ENCODE measurements at regions not wholly inside any gene's neighbourhood (a gene's known extent, or its start where the extent isn't known, plus 50 kb on each side); places are given as distances from the start of the nearest gene placed in this dataset.

GRCh38 chr9:12271421-12271891, 421.7 kb upstream of the TYRP1 start:
- ChIA-PET CTCF (no interaction called here), POLR2A (interaction anchor here (0.6 kb wide), 1 partner anchor 117 kb away, joined by 3 read pairs; no protein-coding TSS in a partner anchor)
- no peak overlapping the region for H3K4me3 ChIP-seq (ENCODE audit: low read depth in 2 of 2, low read length in 2 of 2)
- H3K27ac ChIP-seq (ENCODE audit: low read length): no peak overlapping the region
- ATAC-seq: no peak
- H3K4me1 ChIP-seq (ENCODE audit: control insufficient read depth, insufficient read depth, low read length): no peaks in the 10 kb centered on the region
- no TSS peak for BruUV-seq (replicated peaks)
- in situ Hi-C loops (cut with HindIII; ENCODE audit: low pct_unique_long_range_greater_than_20kb, low sequenced_read_pairs) (no loop called here), intact Hi-C loops (cut with micrococcal nuclease; ENCODE audit: unreplicated experiment) (no loop called here)
- H3K36me3 ChIP-seq (ENCODE audit: control insufficient read depth, insufficient read depth, low read length): no peaks in the 10 kb centered on the region
- no peak for DNase-seq (ENCODE audit: low read depth, low spot score)
- H3K27me3 ChIP-seq (ENCODE audit: control insufficient read depth, insufficient read depth, low read length): no peaks in the 10 kb centered on the region
- TF ChIP-seq POLR2AphosphoS5 (IDR thresholded peaks at IDR 0.05; ENCODE audit: low read depth, low read length) (no peak), CTCF (IDR thresholded peaks at IDR 0.05) (no peak), TCF7L2 (IDR thresholded peaks at IDR 0.05; ENCODE audit: low read depth, low read length) (no peak), SIN3A (IDR thresholded peaks at IDR 0.05; ENCODE audit: borderline replicate concordance, insufficient read depth, low read depth, low read length) (no peak)
- TF ChIP-seq, protein P1, sequence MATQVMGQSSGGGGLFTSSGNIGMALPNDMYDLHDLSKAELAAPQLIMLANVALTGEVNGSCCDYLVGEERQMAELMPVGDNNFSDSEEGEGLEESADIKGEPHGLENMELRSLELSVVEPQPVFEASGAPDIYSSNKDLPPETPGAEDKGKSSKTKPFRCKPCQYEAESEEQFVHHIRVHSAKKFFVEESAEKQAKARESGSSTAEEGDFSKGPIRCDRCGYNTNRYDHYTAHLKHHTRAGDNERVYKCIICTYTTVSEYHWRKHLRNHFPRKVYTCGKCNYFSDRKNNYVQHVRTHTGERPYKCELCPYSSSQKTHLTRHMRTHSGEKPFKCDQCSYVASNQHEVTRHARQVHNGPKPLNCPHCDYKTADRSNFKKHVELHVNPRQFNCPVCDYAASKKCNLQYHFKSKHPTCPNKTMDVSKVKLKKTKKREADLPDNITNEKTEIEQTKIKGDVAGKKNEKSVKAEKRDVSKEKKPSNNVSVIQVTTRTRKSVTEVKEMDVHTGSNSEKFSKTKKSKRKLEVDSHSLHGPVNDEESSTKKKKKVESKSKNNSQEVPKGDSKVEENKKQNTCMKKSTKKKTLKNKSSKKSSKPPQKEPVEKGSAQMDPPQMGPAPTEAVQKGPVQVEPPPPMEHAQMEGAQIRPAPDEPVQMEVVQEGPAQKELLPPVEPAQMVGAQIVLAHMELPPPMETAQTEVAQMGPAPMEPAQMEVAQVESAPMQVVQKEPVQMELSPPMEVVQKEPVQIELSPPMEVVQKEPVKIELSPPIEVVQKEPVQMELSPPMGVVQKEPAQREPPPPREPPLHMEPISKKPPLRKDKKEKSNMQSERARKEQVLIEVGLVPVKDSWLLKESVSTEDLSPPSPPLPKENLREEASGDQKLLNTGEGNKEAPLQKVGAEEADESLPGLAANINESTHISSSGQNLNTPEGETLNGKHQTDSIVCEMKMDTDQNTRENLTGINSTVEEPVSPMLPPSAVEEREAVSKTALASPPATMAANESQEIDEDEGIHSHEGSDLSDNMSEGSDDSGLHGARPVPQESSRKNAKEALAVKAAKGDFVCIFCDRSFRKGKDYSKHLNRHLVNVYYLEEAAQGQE (IDR thresholded peaks at IDR 0.05; ENCODE audit: insufficient read depth in 1 of 2, low read depth in 2 of 2, low read length in 1 of 2): no peak
- H3K9me3 ChIP-seq (ENCODE audit: control insufficient read depth, insufficient read depth, low read depth, low read length): no peaks in the 10 kb centered on the region

GRCh38 chr9:12272471-12273120, 420.6 kb upstream of the TYRP1 start:
- in situ Hi-C loops (cut with HindIII; ENCODE audit: low pct_unique_long_range_greater_than_20kb, low sequenced_read_pairs): no loop called here
- intact Hi-C loops (cut with micrococcal nuclease; ENCODE audit: unreplicated experiment): no loop called here
- Histone ChIP-seq H3K36me3 (ENCODE audit: control insufficient read depth, insufficient read depth, low read length) (no peaks in the 10 kb centered on the region), H3K9me3 (ENCODE audit: control insufficient read depth, insufficient read depth, low read depth, low read length) (no peaks in the 10 kb centered on the region), H3K27ac (ENCODE audit: low read length) (no peak overlapping the region), H3K27me3 (ENCODE audit: control insufficient read depth, insufficient read depth, low read length) (no peaks in the 10 kb centered on the region), H3K4me3 (ENCODE audit: low read depth in 2 of 2, low read length in 2 of 2) (no peak overlapping the region), H3K4me1 (ENCODE audit: control insufficient read depth, insufficient read depth, low read length) (no peaks in the 10 kb centered on the region)
- TF ChIP-seq TCF7L2 (IDR thresholded peaks at IDR 0.05; ENCODE audit: low read depth, low read length) (no peak), SIN3A (IDR thresholded peaks at IDR 0.05; ENCODE audit: borderline replicate concordance, insufficient read depth, low read depth, low read length) (no peak), CTCF (IDR thresholded peaks at IDR 0.05) (no peak)
- TF ChIP-seq, protein P1 (IDR thresholded peaks at IDR 0.05; ENCODE audit: insufficient read depth in 1 of 2, low read depth in 2 of 2, low read length in 1 of 2): no peak
- CTCF ChIA-PET: no interaction called here
- DNase-seq (ENCODE audit: low read depth, low spot score): no peak
- POLR2A ChIA-PET: no interaction called here
- BruUV-seq (replicated peaks): no TSS peak
- no peak for ATAC-seq

All from Panc1 (cell line).